SU-DHL-6 (cell line): ENCODE measurements at regions not wholly inside any gene's neighbourhood (a gene's known extent, or its start where the extent isn't known, plus 50 kb on each side); places are given as distances from the start of the nearest gene placed in this dataset.

Experiments used
- H2AFZ ChIP-seq: fragments of 200-600 bp; sonication (generic); 2 replicates; pipeline ENCODE4 v1.6.1; 2014; ENCODE audit warnings: low read depth, mild to moderate bottlenecking, moderate library complexity, mixed read lengths, antibody characterized with exemption, low read length; ENCODE audit not compliant: severe bottlenecking
- H3F3A ChIP-seq: fragments of 200-600 bp; shearing (Covaris generic); 2 replicates; pipeline ENCODE4 v1.6.0; 2016; ENCODE audit warnings: antibody characterized with exemption, mild to moderate bottlenecking; ENCODE audit not compliant: insufficient read depth
- H3K27ac ChIP-seq: fragments of 200-600 bp; sonication (generic); 2 replicates; pipeline ENCODE4 v1.5.1; 2016; ENCODE audit warnings: low read depth, mild to moderate bottlenecking, low read length, moderate library complexity, mixed read lengths
- H3K27me3 ChIP-seq: fragments of 200-600 bp; sonication (generic), shearing (Covaris generic); 2 replicates; pipeline ENCODE4 v1.6.0; 2014; ENCODE audit warnings: mild to moderate bottlenecking, low read length
- H3K36me3 ChIP-seq: fragments of 200-600 bp; sonication (generic); 2 replicates; pipeline ENCODE4 v1.6.1; 2014; ENCODE audit warnings: mild to moderate bottlenecking, low read length, mixed read lengths
- H3K4me2 ChIP-seq: fragments of 300-600, 200-600 bp; shearing (Covaris generic), sonication (generic); 2 replicates; pipeline ENCODE4 v1.6.0; 2014; ENCODE audit warnings: low read length, low read depth, mild to moderate bottlenecking; ENCODE audit not compliant: poor library complexity, severe bottlenecking
- H3K4me3 ChIP-seq: fragments of 200-600 bp; sonication (generic); 2 replicates; pipeline ENCODE4 v1.5.1; 2014; ENCODE audit warnings: antibody characterized with exemption, low read length, mild to moderate bottlenecking, mixed read lengths; ENCODE audit not compliant: insufficient read depth, poor library complexity, severe bottlenecking
- H3K79me2 ChIP-seq: fragments of 200-600 bp; sonication (generic); 2 replicates; pipeline ENCODE4 v1.6.1; 2014; ENCODE audit warnings: mild to moderate bottlenecking, low read length, moderate library complexity; ENCODE audit not compliant: insufficient read depth
- H3K9ac ChIP-seq: fragments of 200-600 bp; sonication (generic); 2 replicates; pipeline ENCODE4 v1.7.0; 2014; ENCODE audit warnings: mild to moderate bottlenecking, low read length
- H3K9me2 ChIP-seq: fragments of 200-600 bp; sonication (generic); replicated peaks from 2 replicates; pipeline ENCODE4 v1.6.1; 2014; ENCODE audit warnings: low read length; ENCODE audit not compliant: insufficient read depth
- H3K9me3 ChIP-seq: fragments of 200-600 bp; sonication (generic); 2 replicates; pipeline ENCODE4 v1.6.1; 2014; ENCODE audit warnings: low read length, mixed read lengths; ENCODE audit not compliant: insufficient read depth
- H4K20me1 ChIP-seq: fragments of 200-600 bp; sonication (generic); 2 replicates; pipeline ENCODE4 v1.6.1; 2014; ENCODE audit warnings: low read depth, mild to moderate bottlenecking, antibody characterized with exemption, low read length, moderate library complexity, mixed read lengths
- EZH2phosphoT487 ChIP-seq: fragments of 200-600 bp; sonication (generic), shearing (Covaris generic); conservative IDR thresholded peaks from 2 replicates; pipeline ENCODE4 v1.6.1; 2018; ENCODE audit warnings: mild to moderate bottlenecking, antibody characterized with exemption, low read length, moderate library complexity, mixed read lengths
- TF ChIP-seq, protein P1 (sequence below): fragments of 200-600 bp; sonication (generic); IDR thresholded peaks from one replicate; pipeline ENCODE4 v1.5.1; 2017; ENCODE audit warnings: antibody characterized with exemption, mild to moderate bottlenecking, low read length, moderate library complexity; ENCODE audit not compliant: insufficient read depth, poor library complexity, severe bottlenecking

DNA sequence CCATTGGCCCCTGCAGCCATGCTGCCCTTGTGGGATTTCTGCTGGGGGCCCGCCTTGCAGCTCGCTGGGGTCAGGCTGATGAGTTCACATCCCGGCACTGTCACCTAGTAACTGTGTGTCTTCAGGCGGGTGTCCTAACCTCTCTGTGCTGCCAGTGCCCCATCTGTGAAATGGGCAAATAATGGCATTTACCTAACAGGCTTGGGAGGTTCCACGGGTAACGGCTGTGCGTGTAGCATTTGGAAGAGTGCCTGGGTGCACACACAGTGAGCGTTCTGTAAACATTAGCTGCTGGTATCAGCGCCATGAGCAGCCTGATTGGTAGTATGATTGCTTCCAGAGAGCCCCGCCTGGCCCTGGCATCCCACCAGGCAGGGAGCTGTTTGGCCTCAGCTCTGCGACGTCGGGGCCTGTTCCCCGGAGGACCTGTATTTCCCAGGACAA is 167.3 kb upstream of the GSE1 start:
- Histone ChIP-seq H3K27me3 (no peaks in the 10 kb centered on the region), H3K79me2 (no peaks in the 10 kb centered on the region), H2AFZ (no peak overlapping the region), H4K20me1 (no peaks in the 10 kb centered on the region), H3K4me2 (peak overlapping the region; percentile 6), H3K36me3 (no peaks in the 10 kb centered on the region), H3K9ac (no peak overlapping the region), H3K9me2 (no peaks in the 10 kb centered on the region), H3K4me3 (no peak overlapping the region), H3K9me3 (no peaks in the 10 kb centered on the region), H3K27ac (peak overlapping the region; percentile 37), H3F3A (peaks cover 3% of the 10 kb centered on the region; the same call in 1 of the 2 replicates)
- TF ChIP-seq, protein P1, sequence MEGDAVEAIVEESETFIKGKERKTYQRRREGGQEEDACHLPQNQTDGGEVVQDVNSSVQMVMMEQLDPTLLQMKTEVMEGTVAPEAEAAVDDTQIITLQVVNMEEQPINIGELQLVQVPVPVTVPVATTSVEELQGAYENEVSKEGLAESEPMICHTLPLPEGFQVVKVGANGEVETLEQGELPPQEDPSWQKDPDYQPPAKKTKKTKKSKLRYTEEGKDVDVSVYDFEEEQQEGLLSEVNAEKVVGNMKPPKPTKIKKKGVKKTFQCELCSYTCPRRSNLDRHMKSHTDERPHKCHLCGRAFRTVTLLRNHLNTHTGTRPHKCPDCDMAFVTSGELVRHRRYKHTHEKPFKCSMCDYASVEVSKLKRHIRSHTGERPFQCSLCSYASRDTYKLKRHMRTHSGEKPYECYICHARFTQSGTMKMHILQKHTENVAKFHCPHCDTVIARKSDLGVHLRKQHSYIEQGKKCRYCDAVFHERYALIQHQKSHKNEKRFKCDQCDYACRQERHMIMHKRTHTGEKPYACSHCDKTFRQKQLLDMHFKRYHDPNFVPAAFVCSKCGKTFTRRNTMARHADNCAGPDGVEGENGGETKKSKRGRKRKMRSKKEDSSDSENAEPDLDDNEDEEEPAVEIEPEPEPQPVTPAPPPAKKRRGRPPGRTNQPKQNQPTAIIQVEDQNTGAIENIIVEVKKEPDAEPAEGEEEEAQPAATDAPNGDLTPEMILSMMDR, result no peak
- TF ChIP-seq EZH2phosphoT487, result no peak

DNA sequence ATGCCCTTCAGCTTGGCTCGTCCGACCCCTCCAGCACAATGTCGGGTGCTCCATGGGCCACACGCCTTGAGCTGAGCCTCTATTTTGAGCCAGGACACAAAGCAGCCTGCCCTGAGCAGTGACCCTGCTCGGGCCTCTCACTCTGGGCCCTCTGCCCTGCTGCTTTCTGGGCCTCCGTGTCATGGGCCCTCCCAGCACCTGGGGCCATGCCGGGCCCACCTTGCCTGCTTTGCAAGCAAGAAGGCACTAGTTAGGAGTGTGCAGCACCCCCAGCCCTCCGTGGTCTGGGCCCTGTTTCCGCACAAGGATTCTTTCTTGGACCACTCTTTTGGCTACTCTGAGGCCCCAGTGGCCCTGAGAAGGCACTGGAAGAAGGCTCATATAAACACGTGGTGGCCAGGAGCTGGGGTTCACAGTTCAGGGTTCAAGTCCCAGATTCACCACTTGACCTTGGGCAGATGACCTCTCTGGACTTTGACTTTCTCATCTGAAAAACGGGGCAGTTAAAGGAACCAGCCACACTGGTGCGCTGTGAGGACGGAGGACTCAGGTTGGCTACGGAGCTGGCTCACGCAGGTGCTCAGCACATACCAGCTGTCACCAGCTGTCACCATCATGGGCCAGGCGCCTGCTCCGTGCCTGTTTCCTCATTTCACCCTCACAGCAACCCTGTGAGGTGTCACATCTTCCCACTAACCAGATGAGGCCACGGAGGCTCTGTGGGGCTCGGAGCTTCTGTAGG is 166.0 kb upstream of the GSE1 start:
- Histone ChIP-seq H3K79me2 (no peaks in the 10 kb centered on the region), H3K27ac (peak overlapping the region; percentile 42), H3K36me3 (no peaks in the 10 kb centered on the region), H4K20me1 (no peaks in the 10 kb centered on the region), H3K27me3 (no peaks in the 10 kb centered on the region), H3K9me3 (no peaks in the 10 kb centered on the region), H3K9me2 (no peaks in the 10 kb centered on the region), H3F3A (peaks cover 3% of the 10 kb centered on the region; the same call in 1 of the 2 replicates), H3K4me2 (no peak overlapping the region), H3K4me3 (no peak overlapping the region), H2AFZ (no peak overlapping the region), H3K9ac (no peak overlapping the region)
- TF ChIP-seq EZH2phosphoT487, result no peak
- TF ChIP-seq, protein P1, result peak; percentile 31

DNA sequence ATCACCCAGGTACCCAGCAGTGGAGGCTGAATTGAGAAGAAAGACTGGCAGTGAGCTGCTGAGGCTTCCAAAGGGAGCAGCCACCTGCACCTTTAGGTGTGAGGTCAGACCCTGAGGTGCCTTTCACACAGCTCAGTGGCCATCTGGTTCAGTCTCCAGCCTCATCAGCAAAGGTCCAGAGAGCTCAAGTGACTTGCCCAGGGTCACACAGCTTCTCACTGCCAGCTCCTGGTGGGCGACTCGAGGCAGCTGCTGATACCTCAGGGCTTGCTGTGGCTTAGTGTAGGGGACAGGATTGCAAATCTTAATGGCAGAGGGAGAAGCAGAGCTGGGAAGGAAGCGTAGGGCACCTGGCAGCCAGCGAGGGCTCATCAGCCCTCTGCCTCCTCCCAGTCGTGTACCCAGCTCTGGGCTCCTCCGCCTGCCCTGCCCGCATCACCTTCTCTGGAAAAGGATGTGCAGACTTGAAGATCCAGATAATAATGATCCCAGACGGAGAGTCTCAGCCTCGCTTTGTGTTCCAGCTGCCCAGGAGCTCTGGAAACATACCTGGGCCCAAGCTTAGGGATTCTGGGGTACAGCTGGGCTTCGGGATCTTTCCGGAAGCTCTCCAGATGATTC is 165.3 kb upstream of the GSE1 start:
- H4K20me1 ChIP-seq, result no peaks in the 10 kb centered on the region
- H3K9ac ChIP-seq, result no peak overlapping the region
- no peak for TF ChIP-seq EZH2phosphoT487
- TF ChIP-seq, protein P1, result no peak
- H3K27me3 ChIP-seq, result no peaks in the 10 kb centered on the region
- H3K36me3 ChIP-seq, result no peaks in the 10 kb centered on the region
- no peaks in the 10 kb centered on the region for H3K9me2 ChIP-seq
- no peaks in the 10 kb centered on the region for H3K79me2 ChIP-seq
- H2AFZ ChIP-seq, result no peak overlapping the region
- peak overlapping the region; percentile 42 for H3K27ac ChIP-seq
- H3K4me2 ChIP-seq, result peak overlapping the region; percentile 28
- peaks cover 3% of the 10 kb centered on the region; the same call in 1 of the 2 replicates for H3F3A ChIP-seq
- H3K9me3 ChIP-seq, result no peaks in the 10 kb centered on the region
- H3K4me3 ChIP-seq, result no peak overlapping the region
